B cell (primary cell): ENCODE measurements at regions not wholly inside any gene's neighbourhood (a gene's known extent, or its start where the extent isn't known, plus 50 kb on each side); places are given as distances from the start of the nearest gene placed in this dataset.

Experiments used
- ATAC-seq: fragments of 200-7000 bp; cut with Tn5 transposase; one replicate; pipeline ENCODE4 v1.10.0; 2021; ENCODE audit warnings: low read depth, mild to moderate bottlenecking, moderate number of reproducible peaks, moderate library complexity
- CTCF ChIA-PET: fragments of 350-600 bp; sonication (Branson Sonifier 250); formaldehyde crosslinking; loops from one replicate; lab custom pipeline; 2021; ENCODE audit warnings: antibody characterized with exemption, inconsistent platforms; lab: Charles Lee
- POLR2A ChIA-PET: fragments of 350-600 bp; sonication (Branson Sonifier 250); formaldehyde crosslinking; loops from one replicate; lab custom pipeline; 2021; ENCODE audit warnings: antibody characterized with exemption; lab: Charles Lee
- DNase-seq: peaks from one replicate; pipeline ENCODE4 v3.0.0; 2013
- H2AFZ ChIP-seq: 2 replicates; pipeline ENCODE4 v1.6.1; 2012; ENCODE audit warnings: mild to moderate bottlenecking, low read depth, low read length; ENCODE audit not compliant: insufficient read depth, poor library complexity, severe bottlenecking
- H3K27ac ChIP-seq, 2 donors: 1 replicate in 1 of 2; 2 replicates in 1 of 2; pipeline ENCODE4 v1.5.1; 2012 to 2013; ENCODE audit warnings: low read length in 2 of 2, mild to moderate bottlenecking in 2 of 2, moderate library complexity in 1 of 2
- H3K27me3 ChIP-seq, 4 experiments: fragments of 200-600 bp in 1 of 4; sonication (generic) in 1 of 4; replicated peaks in 1 of 4; 1 replicate in 2 of 4; 2 replicates in 2 of 4; pipeline versions ENCODE4 v1.6.1 to v1.7.0; 2013 to 2016; ENCODE audit warnings: low read length in 3 of 4, mild to moderate bottlenecking in 2 of 4, mixed read lengths in 1 of 4, moderate library complexity in 1 of 4; ENCODE audit not compliant: insufficient read depth in 4 of 4, control insufficient read depth in 3 of 4; ENCODE audit errors: control extremely low read depth in 1 of 4
- H3K36me3 ChIP-seq, 2 experiments: replicated peaks in 1 of 2; 1 replicate in 1 of 2; 2 replicates in 1 of 2; pipeline versions ENCODE4 v1.6.1 to v1.7.1; 2013; ENCODE audit warnings: low read length in 1 of 2; ENCODE audit not compliant: insufficient read depth in 2 of 2, control insufficient read depth in 1 of 2; ENCODE audit errors: control extremely low read depth in 1 of 2, extremely low read depth in 1 of 2
- H3K4me1 ChIP-seq, 2 donors: fragments of 200-600 bp in 1 of 2; sonication (generic) in 1 of 2; 1 replicate in 1 of 2; 2 replicates in 1 of 2; pipeline versions ENCODE4 v1.5.1 to v1.6.1; 2013 to 2017; ENCODE audit warnings: low read length in 2 of 2; ENCODE audit not compliant: control insufficient read depth in 2 of 2, insufficient read depth in 2 of 2
- H3K4me2 ChIP-seq: replicated peaks from 2 replicates; pipeline ENCODE3; 2012; ENCODE audit warnings: mild to moderate bottlenecking, low read depth, low read length; ENCODE audit not compliant: poor library complexity, severe bottlenecking
- H3K4me3 ChIP-seq, 5 experiments: fragments of 200-600 bp in 1 of 5; sonication (generic) in 1 of 5; 1 replicate in 3 of 5; 2 replicates in 2 of 5; pipeline versions ENCODE4 v1.5.1 to v1.7.0; 2011 to 2016; ENCODE audit warnings: low read length in 4 of 5, mild to moderate bottlenecking in 4 of 5, low read depth in 2 of 5, control low read depth in 1 of 5, moderate library complexity in 1 of 5; ENCODE audit not compliant: insufficient read depth in 1 of 5; ENCODE audit errors: control extremely low read depth in 1 of 5, extremely low read depth in 1 of 5
- H3K79me2 ChIP-seq: fragments of 200-600 bp; sonication (generic); one replicate; pipeline ENCODE4 v1.6.0; 2016; ENCODE audit warnings: low read length; ENCODE audit not compliant: control insufficient read depth, insufficient read depth
- H3K9ac ChIP-seq: fragments of 200-600 bp; sonication (generic); 2 replicates; pipeline ENCODE4 v1.6.1; 2017; ENCODE audit warnings: mild to moderate bottlenecking, low read length, moderate library complexity
- H3K9me3 ChIP-seq, 3 donors: one replicate each; pipeline versions ENCODE4 v1.6.1 to v1.7.1; 2013; ENCODE audit warnings: low read length in 2 of 3; ENCODE audit not compliant: control insufficient read depth in 2 of 3, insufficient read depth in 1 of 3; ENCODE audit errors: control extremely low read depth in 1 of 3
- H4K20me1 ChIP-seq: 2 replicates; pipeline ENCODE4 v1.6.0; 2012; ENCODE audit warnings: mild to moderate bottlenecking, low read length; ENCODE audit not compliant: insufficient read depth, control insufficient read depth, poor library complexity, severe bottlenecking
- H3K27ac Mint-ChIP-seq: one replicate; pipeline ENCODE4 v1.8.0; 2021; ENCODE audit warnings: mixed read lengths
- H3K27me3 Mint-ChIP-seq: one replicate; pipeline ENCODE4 v1.8.0; 2021; ENCODE audit warnings: mixed read lengths
- H3K4me1 Mint-ChIP-seq: one replicate; pipeline ENCODE4 v1.8.0; 2021; ENCODE audit warnings: mixed read lengths
- H3K4me3 Mint-ChIP-seq: one replicate; pipeline ENCODE4 v1.8.0; 2021; ENCODE audit warnings: mixed read lengths
- H3K9me3 Mint-ChIP-seq: one replicate; pipeline ENCODE4 v1.8.0; 2022; ENCODE audit warnings: mixed read lengths; ENCODE audit not compliant: insufficient read depth
- EZH2 ChIP-seq: IDR thresholded peaks from 2 replicates; pipeline ENCODE4 v1.6.1; 2012; ENCODE audit warnings: borderline replicate concordance, low read depth, mild to moderate bottlenecking, moderate library complexity, low read length; ENCODE audit not compliant: insufficient read depth, poor library complexity, severe bottlenecking
- WGBS: methylation state at CpG from one replicate; pipeline ENCODE4 v1.1.5; 2013; ENCODE audit warnings: missing lambda C conversion rate; ENCODE audit not compliant: insufficient coverage; 5-methylcytosine and 5-hydroxymethylcytosine counted together
- intact Hi-C: fragments of 100-400 bp; cut with micrococcal nuclease; formaldehyde crosslinking; loops from one replicate; pipeline ENCODE4 v1.10.0; 2022
- TF ChIP-seq, protein P1 (sequence below): fragments of 200-600 bp; IDR thresholded peaks from one replicate; pipeline ENCODE4 v1.8.0; 2022; ENCODE audit warnings: antibody characterized with exemption, mild to moderate bottlenecking

- Histone ChIP-seq H3K27ac (no peak overlapping the region), H3K9ac (no peak overlapping the region), H4K20me1 (no peaks in the 10 kb centered on the region), H3K79me2 (no peaks in the 10 kb centered on the region), H3K4me1 (no peaks in the 10 kb centered on the region), H3K4me2 (no peak overlapping the region), H3K27me3 (no peaks in the 10 kb centered on the region), H3K9me3 (peaks cover 0 to 11% (median 0%) of the 10 kb centered on the region in 3 donors), H2AFZ (no peak overlapping the region), H3K36me3 (no peaks in the 10 kb centered on the region), H3K4me3 (no peak overlapping the region)
- Mint-ChIP-seq H3K27ac (no peak overlapping the region), H3K9me3 (peaks cover 4% of the 10 kb centered on the region), H3K4me1 (no peaks in the 10 kb centered on the region), H3K27me3 (no peaks in the 10 kb centered on the region), H3K4me3 (no peak overlapping the region)
- WGBS = 78% methylated on average over 5 of the region's 7 CpGs
- ChIA-PET POLR2A (no interaction called here), CTCF (no interaction called here)
- TF ChIP-seq, protein P1, sequence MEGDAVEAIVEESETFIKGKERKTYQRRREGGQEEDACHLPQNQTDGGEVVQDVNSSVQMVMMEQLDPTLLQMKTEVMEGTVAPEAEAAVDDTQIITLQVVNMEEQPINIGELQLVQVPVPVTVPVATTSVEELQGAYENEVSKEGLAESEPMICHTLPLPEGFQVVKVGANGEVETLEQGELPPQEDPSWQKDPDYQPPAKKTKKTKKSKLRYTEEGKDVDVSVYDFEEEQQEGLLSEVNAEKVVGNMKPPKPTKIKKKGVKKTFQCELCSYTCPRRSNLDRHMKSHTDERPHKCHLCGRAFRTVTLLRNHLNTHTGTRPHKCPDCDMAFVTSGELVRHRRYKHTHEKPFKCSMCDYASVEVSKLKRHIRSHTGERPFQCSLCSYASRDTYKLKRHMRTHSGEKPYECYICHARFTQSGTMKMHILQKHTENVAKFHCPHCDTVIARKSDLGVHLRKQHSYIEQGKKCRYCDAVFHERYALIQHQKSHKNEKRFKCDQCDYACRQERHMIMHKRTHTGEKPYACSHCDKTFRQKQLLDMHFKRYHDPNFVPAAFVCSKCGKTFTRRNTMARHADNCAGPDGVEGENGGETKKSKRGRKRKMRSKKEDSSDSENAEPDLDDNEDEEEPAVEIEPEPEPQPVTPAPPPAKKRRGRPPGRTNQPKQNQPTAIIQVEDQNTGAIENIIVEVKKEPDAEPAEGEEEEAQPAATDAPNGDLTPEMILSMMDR = no peak
- TF ChIP-seq EZH2 = no peak
- DNase-seq = no peak
- no peak for ATAC-seq
- intact Hi-C loops = no loop called here
These were observed 72.9 kb upstream of the POM121L12 start for GRCh38 chr7:52962402-52963076.

GRCh38 chr7:52961084-52961483 is 74.3 kb upstream of the POM121L12 start:
- H3K27me3 ChIP-seq = no peaks in the 10 kb centered on the region
- POLR2A ChIA-PET = no interaction called here
- CTCF ChIA-PET = no interaction called here
- H3K9me3 Mint-ChIP-seq = peaks cover 5% of the 10 kb centered on the region
- WGBS = 100% methylated on average over 1 of the region's 1 CpG
- no peaks in the 10 kb centered on the region for H3K4me1 ChIP-seq
- H4K20me1 ChIP-seq = no peaks in the 10 kb centered on the region
- no peak overlapping the region for H2AFZ ChIP-seq
- DNase-seq = no peak
- H3K27ac Mint-ChIP-seq = no peak overlapping the region
- no peaks in the 10 kb centered on the region for H3K4me1 Mint-ChIP-seq
- H3K27ac ChIP-seq = no peak overlapping the region
- H3K79me2 ChIP-seq = no peaks in the 10 kb centered on the region
- H3K9me3 ChIP-seq = peaks cover 0 to 13% (median 0%) of the 10 kb centered on the region in 3 donors
- intact Hi-C loops = no loop called here
- no peaks in the 10 kb centered on the region for H3K27me3 Mint-ChIP-seq
- H3K4me3 ChIP-seq = no peak overlapping the region
- no peak overlapping the region for H3K4me3 Mint-ChIP-seq
- H3K9ac ChIP-seq = no peak overlapping the region
- TF ChIP-seq EZH2 = no peak
- TF ChIP-seq, protein P1 = no peak
- no peak for ATAC-seq
- no peak overlapping the region for H3K4me2 ChIP-seq
- H3K36me3 ChIP-seq = no peaks in the 10 kb centered on the region
